HPDE6-E6E7 (cell line): ENCODE measurements at regions not wholly inside any gene's neighbourhood (a gene's known extent, or its start where the extent isn't known, plus 50 kb on each side); places are given as distances from the start of the nearest gene placed in this dataset.

Source experiments
- DNase-seq: peaks from one replicate; pipeline ENCODE4 v3.0.0; 2011; ENCODE audit warnings: missing footprints; ENCODE audit errors: extremely low spot score

GRCh38 chr7:18241543-18242231 lies 214.0 kb upstream of the PRPS1L1 start:
- DNase-seq: no peak

- no peak for DNase-seq
Measured at GRCh38 chr7:18243731-18244130, 216.1 kb upstream of the PRPS1L1 start.

- DNase-seq: no peak
Measured at GRCh38 chr7:18250133-18250532, 222.5 kb upstream of the PRPS1L1 start.

GRCh38 chr7:18257711-18258110 lies 230.1 kb upstream of the PRPS1L1 start:
- no peak for DNase-seq

GRCh38 chr7:18262058-18262457 lies 233.5 kb upstream of the HDAC9 start:
- no peak for DNase-seq

- no peak for DNase-seq
Measured at GRCh38 chr7:18265611-18266281, 229.8 kb upstream of the HDAC9 start.

- DNase-seq: no peak
Measured at GRCh38 chr7:18268571-18268970, 227.0 kb upstream of the HDAC9 start.

- DNase-seq: no peak
Measured at GRCh38 chr7:18276380-18276779, 219.2 kb upstream of the HDAC9 start.

- no peak for DNase-seq
Measured at GRCh38 chr7:18278316-18278715, 217.2 kb upstream of the HDAC9 start.

- no peak for DNase-seq
Measured at GRCh38 chr7:18283045-18283444, 212.5 kb upstream of the HDAC9 start.

- no peak for DNase-seq
Measured at GRCh38 chr7:18287482-18287881, 208.1 kb upstream of the HDAC9 start.

- DNase-seq: no peak
Measured at GRCh38 chr7:18288322-18289037, 207.1 kb upstream of the HDAC9 start.

- DNase-seq: no peak
Measured at GRCh38 chr7:18289788-18290187, 205.8 kb upstream of the HDAC9 start.

- DNase-seq: no peak
Measured at GRCh38 chr7:18290223-18290622, 205.3 kb upstream of the HDAC9 start.

- no peak for DNase-seq
Measured at GRCh38 chr7:18290865-18291264, 204.7 kb upstream of the HDAC9 start.

GRCh38 chr7:18292584-18292983 lies 203.0 kb upstream of the HDAC9 start:
- no peak for DNase-seq

GRCh38 chr7:18293759-18294158 lies 201.8 kb upstream of the HDAC9 start:
- DNase-seq: no peak

- DNase-seq: no peak
Measured at GRCh38 chr7:18294411-18294810, 201.1 kb upstream of the HDAC9 start.

GRCh38 chr7:18295781-18296423 lies 199.6 kb upstream of the HDAC9 start:
- DNase-seq: no peak

- DNase-seq: no peak
Measured at GRCh38 chr7:18302097-18302496, 193.5 kb upstream of the HDAC9 start.

GRCh38 chr7:18305866-18306265 lies 189.7 kb upstream of the HDAC9 start:
- no peak for DNase-seq

GRCh38 chr7:18306696-18307095 lies 188.9 kb upstream of the HDAC9 start:
- no peak for DNase-seq
